HepG2 (cell line): ENCODE measurements at regions not wholly inside any gene's neighbourhood (a gene's known extent, or its start where the extent isn't known, plus 50 kb on each side); places are given as distances from the start of the nearest gene placed in this dataset.

Source experiments
- ATAC-seq: fragments of 200-7000 bp; cut with Tn5 transposase; 3 replicates; pipeline ENCODE4 v1.9.1; 2020; ENCODE audit warnings: mild to moderate bottlenecking, moderate library complexity
- BruUV-seq: library from RNA; stranded (reverse); fragments of 400-500 nt; replicated peaks from 2 replicates; lab custom pipeline; 2021; lab: Mats Ljungman, UMichigan
- CTCF ChIA-PET: fragments of 300-600 bp; formaldehyde crosslinking; extraction: SDS; loops from one replicate; lab custom pipeline; 2021; ENCODE audit warnings: low total read pairs, inconsistent platforms, low intra/inter-chr PET ratio; lab: Yijun Ruan, JAX
- POLR2A ChIA-PET: fragments of 350-600 bp; sonication (Branson Sonifier 250); formaldehyde crosslinking; loops from one replicate; lab custom pipeline; 2020; ENCODE audit warnings: antibody characterized with exemption, inconsistent platforms; lab: Yijun Ruan, JAX
- DNase-seq: peaks from one replicate; pipeline ENCODE4 v3.0.0-alpha.2; 2015; ENCODE audit warnings: low spot score
- FAIRE-seq: peaks from 3 replicates; lab custom pipeline; 2011; peaks lifted over from hg19 to GRCh38; lab: Jason Lieb, UNC
- H2AFZ ChIP-seq: one replicate; pipeline ENCODE4 v1.6.1; 2011; ENCODE audit warnings: low read length, inconsistent platforms
- H3K27ac ChIP-seq: fragments of 300-600 bp; 3 replicates; pipeline ENCODE4 v1.8.0; 2011; ENCODE audit warnings: mixed run types, mild to moderate bottlenecking, mixed read lengths, low read length, inconsistent platforms; ENCODE audit not compliant: insufficient read depth; ENCODE audit errors: extremely low read length
- H3K27me3 ChIP-seq, 2 experiments: fragments of 200-600 bp in 1 of 2; 2 replicates in 1 of 2; 3 replicates in 1 of 2; pipeline versions ENCODE4 v1.6.0 to v1.8.0; 2011; ENCODE audit warnings: low read length in 2 of 2, mild to moderate bottlenecking in 2 of 2, moderate library complexity in 2 of 2, inconsistent platforms in 1 of 2; ENCODE audit not compliant: insufficient read depth in 2 of 2, control insufficient read depth in 1 of 2
- H3K36me3 ChIP-seq, 2 experiments: fragments of 200-600 bp in 1 of 2; replicated peaks in 1 of 2; 2 replicates in 1 of 2; 3 replicates in 1 of 2; pipeline versions ENCODE4 v1.5.1 to v1.8.0; 2011; ENCODE audit warnings: low read length in 2 of 2, inconsistent platforms in 1 of 2; ENCODE audit not compliant: insufficient read depth in 2 of 2, control insufficient read depth in 1 of 2
- H3K4me1 ChIP-seq: 2 replicates; pipeline ENCODE4 v1.5.1; 2012; ENCODE audit warnings: low read length, inconsistent platforms; ENCODE audit not compliant: insufficient read depth
- H3K4me2 ChIP-seq: 2 replicates; pipeline ENCODE4 v1.6.0; 2011; ENCODE audit warnings: low read depth, low read length, inconsistent platforms
- H3K4me3 ChIP-seq, 3 experiments: fragments of 200-600 bp in 1 of 3; sonication (generic), shearing (Covaris generic) in 1 of 3; replicated peaks in 1 of 3; 2 replicates each; pipeline ENCODE4 v1.5.1; 2011 to 2016; ENCODE audit warnings: low read length in 3 of 3, inconsistent platforms in 2 of 3, low read depth in 2 of 3, mild to moderate bottlenecking in 2 of 3, control low read depth in 1 of 3, mixed read lengths in 1 of 3; ENCODE audit not compliant: insufficient read depth in 1 of 3
- H3K79me2 ChIP-seq: one replicate; pipeline ENCODE4 v1.6.1; 2011; ENCODE audit warnings: low read length, inconsistent platforms; ENCODE audit not compliant: insufficient read depth
- H3K9ac ChIP-seq: 2 replicates; pipeline ENCODE4 v1.6.0; 2011; ENCODE audit warnings: mild to moderate bottlenecking, low read depth, low read length, inconsistent platforms; ENCODE audit not compliant: insufficient read depth
- H3K9me3 ChIP-seq: 2 replicates; pipeline ENCODE4 v1.5.1; 2012; ENCODE audit warnings: mild to moderate bottlenecking, low read length
- H4K20me1 ChIP-seq: 2 replicates; pipeline ENCODE4 v1.6.0; 2011; ENCODE audit warnings: inconsistent platforms, mild to moderate bottlenecking, low read length, moderate library complexity; ENCODE audit not compliant: insufficient read depth
- DR1 ChIP-seq: sonication (generic); formaldehyde crosslinking; IDR thresholded peaks from 2 replicates; pipeline ENCODE4 v1.8.0; 2021; ENCODE audit warnings: mild to moderate bottlenecking, missing genetic modification reagents, inconsistent platforms
- ISX ChIP-seq: sonication (generic); formaldehyde crosslinking; conservative IDR thresholded peaks from 2 replicates; pipeline ENCODE4 v1.5.0; 2020; ENCODE audit warnings: missing genetic modification reagents
- MLXIP ChIP-seq: sonication (generic); formaldehyde crosslinking; IDR thresholded peaks from 2 replicates; pipeline ENCODE4 v1.9.0; 2021; ENCODE audit warnings: missing genetic modification reagents, borderline replicate concordance
- SMAD3 ChIP-seq: sonication (generic); formaldehyde crosslinking; IDR thresholded peaks from 2 replicates; pipeline ENCODE4 v1.4.0; 2020; ENCODE audit warnings: missing genetic modification reagents
- USF2 ChIP-seq, 2 experiments: sonication (generic) in 1 of 2; formaldehyde crosslinking in 1 of 2; IDR thresholded peaks; 2 replicates each; pipeline versions ENCODE4 v1.5.1 to v1.6.1; 2011 to 2020; ENCODE audit warnings: borderline replicate concordance in 1 of 2, low read depth in 1 of 2, low read length in 1 of 2, mild to moderate bottlenecking in 1 of 2, missing genetic modification reagents in 1 of 2, moderate library complexity in 1 of 2
- ZNF501 ChIP-seq: sonication (generic); formaldehyde crosslinking; IDR thresholded peaks from 2 replicates; pipeline ENCODE4 v1.5.1; 2020; ENCODE audit warnings: mild to moderate bottlenecking, moderate library complexity, missing genetic modification reagents
- WGBS: methylation state at CpG from one replicate; pipeline ENCODE4 v1.1.6; 2017; ENCODE audit warnings: low lambda C conversion rate; 5-methylcytosine and 5-hydroxymethylcytosine counted together
- in situ Hi-C: cut with HindIII; loops from 2 replicates; pipeline ENCODE4 v1.10.0; 2017; ENCODE audit warnings: low pct_unique_long_range_greater_than_20kb; ENCODE audit not compliant: extremely low pct_ligation_motif_present
- intact Hi-C: fragments of 100-400 bp; cut with micrococcal nuclease; formaldehyde crosslinking; loops from one replicate; pipeline ENCODE4 v1.10.0; 2022; ENCODE audit not compliant: unreplicated experiment

- TF ChIP-seq MLXIP (CRISPR knock-in tag) (no peak), USF2 (IDR thresholded peaks at IDR 0.05; ENCODE audit: low read depth, low read length) (no peak), USF2 (CRISPR knock-in tag; IDR thresholded peaks at IDR 0.05; ENCODE audit: borderline replicate concordance) (no peak)
Observed at GRCh38 chr3:106265704-106266103, 396.9 kb upstream of the CBLB start (continued).

GRCh38 chr3:106268696-106269095 lies 399.9 kb upstream of the CBLB start:
- Histone ChIP-seq H3K4me3 (no peak overlapping the region), H2AFZ (no peak overlapping the region), H3K9ac (no peak overlapping the region), H3K4me1 (no peaks in the 10 kb centered on the region), H3K9me3 (no peaks in the 10 kb centered on the region), H3K27me3 (no peaks in the 10 kb centered on the region), H3K4me2 (no peak overlapping the region), H3K27ac (no peak overlapping the region), H3K36me3 (no peaks in the 10 kb centered on the region), H3K79me2 (no peaks in the 10 kb centered on the region), H4K20me1 (no peaks in the 10 kb centered on the region)
- no TSS peak for BruUV-seq
- in situ Hi-C loops (no loop called here), intact Hi-C loops (no loop called here)
- DNase-seq (no peak), ATAC-seq (no peak), FAIRE-seq (no peak)
- TF ChIP-seq ISX (CRISPR knock-in tag), result no peak
- no peak for TF ChIP-seq DR1 (CRISPR knock-in tag)
- no peak for TF ChIP-seq ZNF501
- TF ChIP-seq SMAD3 (CRISPR knock-in tag), result no peak
- POLR2A ChIA-PET, result no interaction called here
- WGBS, result 3% methylated on average over 4 of the region's 4 CpGs
- CTCF ChIA-PET, result no interaction called here
